UCSD-AML1 (cell line): ENCODE measurements at regions not wholly inside any gene's neighbourhood (a gene's known extent, or its start where the extent isn't known, plus 50 kb on each side); places are given as distances from the start of the nearest gene placed in this dataset.
"Not testable (repeated sequence)": the region's sequence is repeated elsewhere in the genome, so short reads cannot be mapped to it uniquely, and the experiment has no call there.

ENCODE experiments used
- DNase-seq: peaks from one replicate; lab custom pipeline; 2025; ENCODE audit not compliant: unreplicated experiment; lab: John Stamatoyannopoulos, UW

DNA sequence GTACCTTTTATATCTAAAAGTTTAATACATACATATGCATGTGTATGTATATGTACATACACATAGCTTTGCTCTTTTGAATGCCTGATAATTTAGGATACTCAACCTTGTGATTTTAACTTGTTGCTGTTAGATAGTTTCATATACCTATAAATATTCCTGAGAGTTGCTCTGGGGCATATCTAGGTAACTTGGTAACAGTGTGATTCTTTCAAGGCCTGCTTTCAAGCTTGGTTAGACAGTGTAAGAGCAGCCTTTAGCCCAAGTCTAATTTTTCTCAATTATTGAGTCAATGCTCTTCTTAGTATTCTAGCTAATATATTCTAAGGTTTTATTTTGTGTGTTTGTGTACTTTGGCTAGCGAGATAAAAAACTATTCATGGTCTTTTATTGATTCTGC lies 762.1 kb upstream of the MIR17HG start:
- no peak for DNase-seq

DNA sequence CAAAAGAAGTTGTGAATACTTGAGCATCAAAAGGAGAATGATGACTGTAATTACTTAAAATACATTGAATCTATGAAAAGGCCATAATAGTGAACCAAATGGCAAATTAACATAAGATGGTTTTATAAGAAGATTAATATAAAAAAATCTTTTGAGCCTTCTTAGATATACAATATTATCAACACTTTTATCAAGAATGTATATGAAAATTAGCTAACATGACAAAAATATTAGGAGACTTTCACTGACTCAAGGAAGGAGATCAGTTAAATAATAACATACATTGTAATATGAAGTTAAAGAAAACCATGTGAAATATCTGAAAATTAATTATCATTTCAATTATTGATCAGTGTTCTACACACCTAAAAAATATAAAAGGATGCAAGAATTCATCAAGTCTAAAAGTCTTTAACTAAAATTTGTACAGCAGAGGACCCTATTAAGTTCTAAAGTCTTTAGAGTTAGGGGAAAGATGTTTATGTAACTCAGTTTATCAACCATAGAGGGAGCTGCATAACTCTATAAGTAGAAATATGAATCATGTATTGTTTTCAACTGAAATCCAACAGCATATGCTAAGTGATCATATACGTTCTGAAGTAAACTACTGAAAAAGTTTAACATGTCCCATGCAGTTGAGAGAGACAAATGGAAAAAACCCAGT lies 756.1 kb upstream of the MIR17HG start:
- DNase-seq = no peak

DNA sequence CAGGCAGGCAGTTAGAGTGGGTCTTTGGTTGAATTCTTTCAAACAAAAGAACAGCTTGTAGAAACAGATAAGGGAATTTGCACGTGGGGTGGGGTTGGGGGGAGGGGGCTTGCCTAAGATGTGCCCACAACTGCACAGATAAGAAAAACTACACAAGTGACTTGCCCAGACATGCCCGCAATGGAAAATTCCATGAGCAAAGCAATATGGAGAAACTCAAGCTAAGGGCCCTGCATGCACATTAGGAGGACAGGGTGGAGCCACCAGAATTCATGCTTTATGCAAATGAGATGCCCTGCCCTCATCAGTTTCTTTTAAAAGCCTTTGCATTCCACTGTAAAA lies 755.6 kb upstream of the MIR17HG start:
- peak; percentile 17 for DNase-seq

DNA sequence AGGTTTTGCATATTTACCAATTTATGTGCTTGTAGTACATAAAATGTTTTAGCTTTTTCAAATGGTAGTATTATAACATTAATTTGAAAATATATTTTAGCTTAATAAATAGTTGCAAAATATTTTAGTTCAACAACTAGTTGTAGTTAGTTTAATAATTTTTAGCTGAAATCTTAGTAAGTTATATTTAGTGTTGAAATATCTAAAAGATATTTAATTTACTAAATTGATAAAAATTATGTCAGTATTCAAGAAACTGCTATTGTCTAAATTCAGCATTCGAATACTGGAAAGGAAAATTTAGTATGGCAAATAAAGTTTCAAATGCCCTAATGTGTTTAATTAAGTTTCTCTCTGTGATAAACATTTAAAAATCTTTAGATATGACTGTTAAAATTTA lies 754.5 kb upstream of the MIR17HG start:
- no peak for DNase-seq

DNA sequence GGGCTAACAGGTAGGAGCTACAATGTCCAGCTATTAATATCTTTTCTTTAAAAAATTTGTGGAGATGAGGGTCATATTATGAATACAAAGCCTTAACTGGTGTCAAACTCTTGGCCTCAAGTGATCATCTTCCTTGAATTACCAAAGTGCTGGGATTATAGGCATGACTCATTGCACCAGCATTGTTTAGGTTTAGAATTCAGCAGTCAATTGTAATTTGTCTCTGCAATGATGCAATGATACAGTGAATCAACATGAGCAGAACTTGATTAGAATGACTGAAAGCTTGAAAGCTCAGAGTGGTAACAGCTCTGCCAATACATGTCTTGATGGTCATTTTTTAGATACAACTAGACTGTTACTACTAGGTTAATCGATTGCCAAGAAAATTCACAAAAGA lies 752.8 kb upstream of the MIR17HG start:
- no peak for DNase-seq

DNA sequence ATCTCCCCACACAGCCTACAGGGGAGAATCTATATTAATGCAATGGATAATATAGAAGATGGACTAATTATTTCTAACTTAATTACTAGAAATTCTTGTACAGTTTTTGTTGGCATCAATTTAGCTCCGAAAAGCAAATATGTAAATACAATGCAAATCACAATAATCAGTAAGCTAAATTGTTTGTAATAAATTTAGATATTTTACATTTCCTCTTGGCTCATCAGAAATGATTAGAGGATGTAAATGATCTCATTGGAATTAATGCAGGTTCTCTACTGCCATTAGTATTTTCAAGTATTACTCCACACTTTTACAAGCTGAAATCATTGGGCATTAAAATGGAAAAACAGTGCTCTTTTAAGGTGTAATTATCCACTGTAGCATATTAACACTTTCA lies 741.8 kb upstream of the MIR17HG start:
- DNase-seq = no peak

DNA sequence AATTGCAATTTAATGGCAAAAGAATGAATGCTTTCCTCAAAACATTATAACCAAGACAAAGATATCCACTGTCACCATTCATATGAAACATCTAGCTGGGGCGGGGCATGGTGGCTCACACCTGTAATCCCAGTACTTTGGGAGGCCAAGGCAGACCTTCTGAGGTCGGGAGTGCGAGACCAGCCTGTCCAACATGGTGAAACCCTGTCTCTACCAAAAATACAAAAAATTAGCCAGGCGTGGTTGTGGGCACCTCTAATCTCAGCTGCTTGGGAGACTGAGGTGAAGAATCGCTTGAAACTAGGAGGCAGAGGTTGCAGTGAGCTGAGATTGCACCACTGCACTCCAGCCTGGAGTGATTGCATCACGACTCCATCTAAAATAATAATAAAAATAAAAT lies 740.6 kb upstream of the MIR17HG start:
- not testable (repeated sequence) for DNase-seq

DNA sequence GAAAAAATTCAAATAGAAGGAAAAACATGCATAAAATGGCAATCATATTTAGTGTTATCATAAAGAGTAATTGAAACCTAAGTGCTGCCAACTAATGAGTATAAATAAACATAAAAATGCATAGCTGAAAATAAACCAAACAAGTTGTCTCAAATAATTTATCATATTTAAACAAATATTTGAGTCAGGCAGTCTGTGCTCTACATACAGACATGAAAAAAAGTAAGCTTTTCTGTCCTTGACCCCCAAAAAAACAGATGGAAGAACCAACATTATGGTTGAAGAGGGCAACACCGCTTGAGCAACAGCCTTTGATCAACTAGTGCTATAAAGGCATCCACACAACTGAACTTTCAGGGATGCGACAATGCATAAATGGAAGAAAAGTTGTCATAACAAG lies 735.1 kb upstream of the MIR17HG start:
- DNase-seq = no peak

DNA sequence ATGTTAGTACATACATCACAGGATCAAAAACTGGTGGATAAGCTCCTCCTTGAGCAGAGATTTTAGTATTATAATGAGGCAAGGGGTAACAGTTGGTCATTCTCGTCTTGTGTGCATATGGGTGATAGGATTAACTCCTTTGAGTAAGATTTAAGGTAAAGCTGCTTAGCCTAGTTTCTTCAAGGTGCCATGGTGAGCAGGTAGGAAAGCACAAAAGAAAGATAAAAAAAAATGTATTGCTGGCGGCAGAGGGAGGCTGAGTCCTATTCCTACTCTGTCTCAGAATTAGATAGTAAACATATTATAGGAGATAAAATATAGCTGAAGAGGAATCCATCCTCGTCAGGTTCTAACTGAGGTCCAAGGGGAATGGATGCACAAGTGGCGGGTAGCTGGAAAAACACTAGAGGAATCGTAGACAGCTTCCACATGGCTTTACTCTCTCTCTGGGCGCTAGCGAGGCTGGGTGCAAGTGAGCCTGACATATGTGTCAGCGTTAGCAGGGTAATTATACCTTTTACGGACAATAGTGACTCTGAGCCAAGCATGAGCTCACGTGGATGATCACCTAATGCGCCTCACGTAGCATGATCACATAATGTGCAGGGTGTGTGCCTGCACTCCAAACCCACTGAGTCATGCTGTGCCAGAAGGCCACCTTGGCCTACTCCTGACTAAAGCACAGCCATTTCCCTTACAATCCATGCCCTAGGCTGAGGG lies 734.3 kb upstream of the MIR17HG start:
- DNase-seq = no peak

DNA sequence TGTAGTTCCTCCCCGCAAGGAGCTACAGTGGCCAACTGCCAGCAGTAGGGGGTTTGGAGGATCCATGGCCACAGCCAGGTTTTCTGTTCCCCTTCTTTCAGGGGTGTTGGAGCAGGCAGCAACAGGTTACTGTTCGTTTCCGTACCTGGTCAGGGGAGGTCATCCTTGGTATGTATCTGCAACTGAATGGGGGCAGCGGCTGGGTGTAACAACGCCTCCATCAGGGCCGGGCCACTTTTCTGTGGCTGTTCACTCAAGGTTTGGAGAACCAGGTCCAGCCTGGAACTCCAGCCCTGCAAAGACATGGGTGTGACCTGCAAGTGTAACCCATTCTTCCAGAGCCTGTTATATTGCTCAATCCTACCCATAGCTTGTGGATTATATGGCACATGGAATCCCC lies 732.3 kb upstream of the MIR17HG start:
- no peak for DNase-seq

DNA sequence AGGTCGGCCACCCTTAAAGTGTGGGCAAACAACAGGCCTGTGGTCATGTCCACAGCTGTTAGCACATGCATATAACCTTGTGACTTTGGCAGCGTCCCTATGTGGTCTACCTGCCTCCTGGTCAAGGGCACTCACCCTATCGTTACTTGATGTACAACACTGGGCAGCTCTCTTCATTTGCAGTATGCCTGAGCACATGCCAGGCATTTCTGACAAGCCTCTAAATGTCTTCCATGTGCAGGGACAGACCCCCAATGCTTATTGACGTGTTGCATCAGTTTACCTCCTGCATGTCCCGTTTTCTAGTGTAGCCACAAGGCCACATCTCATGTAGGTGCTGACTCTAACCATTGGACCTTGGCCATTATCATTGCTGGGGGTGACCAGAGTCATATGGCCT lies 731.7 kb upstream of the MIR17HG start:
- DNase-seq = no peak

DNA sequence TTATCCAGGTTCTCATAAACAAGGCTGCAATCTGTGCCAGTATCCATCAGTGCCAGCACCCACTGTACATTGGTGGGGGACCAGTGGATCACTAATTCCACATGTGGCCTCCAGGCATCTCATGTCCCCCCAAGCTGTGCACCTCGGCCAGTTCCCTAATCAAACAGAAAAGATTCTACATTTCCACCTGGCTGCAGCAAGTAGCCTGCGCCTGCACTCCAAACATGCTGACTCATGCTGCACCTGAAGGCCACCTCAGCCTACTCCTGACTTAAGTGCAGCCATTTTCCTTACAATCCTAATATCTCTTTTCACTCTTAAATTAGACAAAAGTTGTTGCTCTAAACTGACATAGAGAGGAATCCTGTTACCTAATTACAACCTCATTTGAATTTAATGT lies 729.4 kb upstream of the MIR17HG start:
- DNase-seq = no peak

DNA sequence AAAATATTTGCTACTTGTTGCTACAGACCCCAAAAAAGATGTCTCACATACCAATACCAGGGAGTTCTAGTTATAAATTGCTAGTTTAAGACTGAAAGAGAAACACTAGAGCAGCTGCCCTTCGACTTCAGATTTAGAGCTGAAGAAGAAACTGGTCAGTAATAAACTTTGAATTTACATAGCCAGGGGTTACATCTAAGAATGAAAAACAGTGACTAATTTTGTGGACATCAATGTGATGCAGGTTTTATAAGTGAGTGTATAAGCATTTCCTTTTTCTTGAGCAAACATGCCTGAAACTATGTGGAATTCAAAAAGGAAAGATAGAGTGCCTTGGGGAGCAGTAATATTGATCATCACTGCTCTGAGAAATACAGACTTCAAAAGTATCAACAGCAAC lies 724.9 kb upstream of the MIR17HG start:
- DNase-seq = no peak

DNA sequence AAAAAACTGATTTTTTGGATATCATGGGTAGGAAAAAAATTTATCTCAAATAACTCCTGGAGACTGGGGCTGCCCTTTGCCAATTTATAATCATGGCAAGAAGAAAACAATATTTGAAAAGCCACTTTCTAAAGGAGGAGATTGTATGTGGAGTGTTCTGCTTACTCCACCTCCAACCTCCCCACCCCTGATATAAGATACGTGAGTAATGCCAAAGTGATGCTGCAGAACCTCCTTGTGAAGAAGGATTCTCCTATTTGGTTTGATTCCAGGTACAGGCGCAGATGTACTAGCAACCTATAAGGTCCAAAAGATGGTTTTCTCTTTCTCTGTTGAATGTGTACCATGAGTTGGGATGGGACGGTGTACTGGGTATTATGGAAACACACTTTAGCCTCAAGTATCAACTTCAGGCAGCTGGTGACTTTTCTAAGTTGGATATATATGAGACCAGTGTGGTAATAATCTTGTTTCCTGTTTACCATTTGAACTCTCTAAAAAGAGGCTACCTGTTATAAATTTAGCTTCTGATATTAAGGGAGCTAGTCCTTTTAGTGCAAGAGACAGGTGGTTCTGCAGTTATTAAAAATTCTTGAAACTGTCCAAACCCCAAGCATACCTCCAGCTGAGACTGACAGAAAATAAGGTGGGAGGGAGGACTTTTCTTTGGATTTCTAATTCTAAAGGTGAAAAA lies 724.0 kb upstream of the MIR17HG start:
- DNase-seq = no peak

DNA sequence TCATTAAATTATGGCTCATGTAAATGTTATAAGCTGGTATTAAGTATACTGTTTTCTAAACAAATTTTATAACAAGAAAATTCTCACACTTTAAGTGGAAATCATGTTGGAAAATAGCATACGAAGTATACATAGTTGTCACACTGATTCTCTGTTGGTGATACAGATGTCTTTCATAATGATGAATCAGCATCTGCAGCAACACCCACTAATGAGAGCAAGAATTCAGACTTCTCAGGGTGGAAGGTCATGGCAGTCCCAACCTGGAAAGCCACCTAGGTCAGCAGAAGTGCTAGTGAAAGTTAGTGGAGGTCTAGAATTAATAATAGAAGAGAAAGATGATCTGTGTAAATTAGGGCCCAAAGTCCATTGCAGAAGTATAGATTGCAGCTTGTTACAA lies 719.7 kb upstream of the MIR17HG start:
- DNase-seq = no peak

DNA sequence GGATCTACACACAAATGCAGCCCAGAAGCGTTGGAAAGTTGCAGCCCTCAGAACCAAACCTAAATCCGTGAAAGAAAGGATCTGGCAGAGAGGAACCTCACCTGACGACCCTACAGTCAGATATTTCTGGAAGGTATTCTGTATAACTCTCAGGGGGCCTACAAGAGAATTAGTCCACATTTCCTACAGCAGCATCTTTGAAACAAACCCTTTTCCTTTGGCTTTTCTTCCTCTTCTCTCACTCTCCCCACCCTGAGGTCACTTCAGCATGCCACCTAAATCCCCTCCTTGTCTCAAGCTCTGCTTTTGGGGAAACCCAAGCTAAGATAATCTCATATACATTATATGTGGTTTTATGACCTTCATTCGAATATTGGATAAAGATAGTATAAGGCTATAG lies 719.0 kb upstream of the MIR17HG start:
- no peak for DNase-seq

DNA sequence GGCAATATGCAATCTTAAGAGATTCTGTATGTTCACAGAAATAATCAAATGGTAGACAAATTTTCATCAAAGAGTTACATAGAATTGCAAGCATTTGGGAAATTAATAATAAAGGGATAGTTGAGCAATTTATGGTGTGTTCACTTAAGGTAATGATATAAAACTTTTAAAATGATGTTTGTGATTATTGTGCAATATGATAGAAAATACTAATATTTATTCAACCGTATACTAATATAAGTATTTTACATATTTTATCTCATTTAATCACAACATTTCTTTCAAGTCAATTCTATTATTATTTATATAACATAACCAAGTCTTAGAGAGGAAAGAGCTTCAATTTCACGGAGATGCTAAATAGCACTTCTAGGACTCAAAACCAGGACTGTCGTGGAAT lies 716.8 kb upstream of the MIR17HG start:
- no peak for DNase-seq

DNA sequence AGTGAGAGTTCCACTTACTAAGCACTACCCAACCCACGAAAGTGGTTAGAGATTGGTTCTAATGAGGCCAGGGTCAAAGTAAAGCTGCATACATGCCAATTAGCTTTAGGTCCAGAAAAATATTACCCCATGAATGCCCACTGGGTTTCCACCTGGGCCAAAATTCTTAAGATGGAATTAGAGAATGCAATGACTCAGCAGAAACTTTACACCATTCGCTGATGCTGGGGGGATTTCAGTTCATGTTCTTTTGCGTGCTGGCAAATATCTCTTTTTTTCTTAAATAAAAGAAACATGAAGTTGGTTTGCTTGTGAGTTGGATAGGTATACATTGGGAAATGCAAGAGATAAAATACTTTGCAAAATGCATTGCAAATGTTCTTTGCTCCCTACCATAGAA lies 715.3 kb upstream of the MIR17HG start:
- DNase-seq = no peak

DNA sequence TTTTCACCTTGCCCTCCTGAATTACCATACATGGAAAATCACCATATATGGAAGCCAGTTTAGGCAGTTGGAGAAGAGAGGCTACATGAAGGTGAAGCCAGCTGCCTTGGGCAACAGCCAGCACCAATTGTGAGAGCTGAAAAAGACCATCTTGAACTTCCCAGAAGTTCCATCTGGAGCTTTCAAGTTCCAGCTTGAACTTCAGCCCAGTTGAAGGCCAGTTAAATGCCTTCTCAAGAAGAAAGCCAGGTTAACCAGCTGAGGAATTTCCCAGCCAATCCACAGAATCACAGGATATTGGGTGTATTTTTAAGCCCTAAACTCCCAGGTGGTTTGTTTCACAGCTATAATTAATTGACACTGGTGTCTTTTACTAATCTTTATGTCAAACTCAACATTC lies 713.6 kb upstream of the MIR17HG start:
- no peak for DNase-seq

DNA sequence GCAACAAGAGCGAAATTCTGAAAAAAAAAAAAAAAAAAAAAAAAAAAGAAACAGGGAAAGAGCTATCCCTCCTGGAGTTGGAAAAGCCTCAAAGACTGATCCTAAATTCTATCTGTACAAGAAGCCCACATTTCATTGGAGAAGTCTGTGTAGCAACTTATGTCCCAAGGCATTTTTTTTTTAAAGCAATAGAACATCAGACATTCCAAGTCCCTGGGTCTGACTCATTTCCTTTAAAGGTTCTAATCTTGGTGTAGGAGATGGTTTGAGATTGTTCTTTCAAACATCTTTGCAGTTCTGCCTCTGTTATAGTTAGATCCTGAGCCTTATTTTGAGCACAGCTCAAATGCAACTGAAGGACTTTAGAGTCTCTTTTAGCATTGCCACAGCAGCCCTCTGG lies 706.5 kb upstream of the MIR17HG start:
- no peak for DNase-seq

DNA sequence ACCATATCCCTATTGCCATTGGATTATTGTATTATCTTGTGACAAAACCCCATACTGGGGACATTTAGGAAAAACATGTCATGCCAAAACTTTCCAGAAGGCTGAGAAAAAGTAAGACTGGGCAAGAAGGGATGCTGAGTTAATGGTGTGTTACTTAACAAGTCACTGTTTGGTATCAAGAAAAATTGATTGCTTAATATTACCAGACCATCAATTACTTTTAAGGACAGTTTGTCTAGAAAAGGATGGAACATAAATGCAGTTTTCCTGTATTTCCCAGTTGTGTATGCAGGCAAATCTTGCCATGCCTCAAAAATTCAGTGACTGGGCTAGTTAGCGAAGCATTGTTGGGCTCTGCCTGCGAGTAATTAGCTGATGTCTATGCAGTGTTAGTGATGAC lies 705.6 kb upstream of the MIR17HG start:
- DNase-seq = no peak

DNA sequence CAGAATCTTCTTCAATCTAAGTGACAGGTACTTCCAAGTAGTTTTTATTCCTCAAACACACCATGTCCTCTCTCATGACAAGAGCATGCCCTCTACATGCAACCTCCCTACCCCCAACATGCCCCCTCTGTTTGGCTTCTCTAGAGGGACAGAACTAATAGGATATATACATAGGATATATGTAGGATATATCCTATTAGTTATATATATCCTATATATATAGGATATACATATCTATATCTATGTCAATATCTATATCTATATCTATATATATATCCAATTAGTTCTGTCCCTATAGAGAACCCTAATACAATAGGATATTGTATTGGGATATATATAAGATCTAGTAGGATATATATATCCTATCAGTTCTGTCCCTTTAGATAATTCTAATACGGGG lies 701.9 kb upstream of the MIR17HG start:
- DNase-seq = no peak

DNA sequence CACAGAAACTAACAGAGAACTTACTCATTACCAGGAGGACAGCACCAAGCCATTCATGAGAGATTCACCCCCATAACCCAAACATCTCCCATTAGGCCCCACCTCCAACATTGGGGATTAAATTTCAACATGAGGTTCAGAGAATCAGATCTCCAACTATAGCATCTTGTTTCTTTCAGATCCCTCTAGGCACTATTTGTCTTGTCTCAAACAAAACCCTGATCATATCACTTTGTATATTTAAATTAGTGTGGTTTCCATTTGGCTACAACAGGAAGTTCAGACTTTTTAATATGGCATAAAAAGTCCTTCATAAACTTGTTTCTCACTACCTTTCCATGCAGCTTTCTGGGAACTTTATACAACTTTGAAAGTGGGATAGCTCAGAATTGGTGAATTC lies 699.0 kb upstream of the MIR17HG start:
- no peak for DNase-seq
